22Rv1 (cell line): ENCODE measurements at regions not wholly inside any gene's neighbourhood (a gene's known extent, or its start where the extent isn't known, plus 50 kb on each side); places are given as distances from the start of the nearest gene placed in this dataset.

Experiments used
- CTCF ChIP-seq: fragments of 450-650 bp; IDR thresholded peaks from 2 replicates; pipeline ENCODE4 v1.5.1; 2017; ENCODE audit warnings: mild to moderate bottlenecking
- ZFX ChIP-seq: fragments of 450-650 bp; IDR thresholded peaks from 2 replicates; pipeline ENCODE4 v1.6.1; 2017; ENCODE audit warnings: antibody characterized with exemption, borderline replicate concordance

- TF ChIP-seq CTCF (no peak), ZFX (no peak)
Observed at GRCh38 chr18:7464245-7464966, 102.7 kb upstream of the PTPRM start.
